ENCODE measurements at regions not wholly inside any gene's neighbourhood (a gene's known extent, or its start where the extent isn't known, plus 50 kb on each side); places are given as distances from the start of the nearest gene placed in this dataset.

DNA sequence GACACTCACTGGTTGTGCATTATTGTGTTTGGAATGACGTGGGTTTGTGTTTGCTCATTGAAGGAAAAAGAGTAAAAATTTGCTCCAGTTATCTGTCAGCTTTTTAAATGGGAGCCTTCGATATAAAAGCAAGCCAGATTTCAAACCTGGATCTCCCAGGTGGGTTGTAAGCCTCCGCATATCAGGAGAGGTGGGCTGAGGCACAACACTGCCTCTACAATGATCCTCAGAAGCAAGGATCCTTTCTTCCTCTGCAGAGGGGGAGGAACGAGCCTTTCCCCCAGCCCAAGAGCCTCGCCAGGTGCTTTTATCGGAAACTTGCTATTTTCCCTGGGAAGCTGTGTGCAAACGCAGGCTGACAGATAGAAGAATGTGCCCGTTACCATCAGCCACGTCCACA, 331.0 kb upstream of the MGMT start:
- Histone ChIP-seq H2AFZ (no peak overlapping the region), H3K9ac (no peak overlapping the region), H3K27ac (no peak overlapping the region), H3K79me2 (no peaks in the 10 kb centered on the region), H3K4me1 (no peaks in the 10 kb centered on the region), H3K36me3 (ENCODE audit: control insufficient read depth, insufficient read depth, low read length) (no peaks in the 10 kb centered on the region), H3K4me3 (ENCODE audit: low read depth, low read length) (no peak overlapping the region), H3K27me3 (ENCODE audit: control insufficient read depth, insufficient read depth, low read length) (no peaks in the 10 kb centered on the region), H3K4me2 (ENCODE audit: low read length) (no peak overlapping the region), H3K9me3 (ENCODE audit: control insufficient read depth, low read length) (no peaks in the 10 kb centered on the region)
- TF ChIP-seq, protein P1, sequence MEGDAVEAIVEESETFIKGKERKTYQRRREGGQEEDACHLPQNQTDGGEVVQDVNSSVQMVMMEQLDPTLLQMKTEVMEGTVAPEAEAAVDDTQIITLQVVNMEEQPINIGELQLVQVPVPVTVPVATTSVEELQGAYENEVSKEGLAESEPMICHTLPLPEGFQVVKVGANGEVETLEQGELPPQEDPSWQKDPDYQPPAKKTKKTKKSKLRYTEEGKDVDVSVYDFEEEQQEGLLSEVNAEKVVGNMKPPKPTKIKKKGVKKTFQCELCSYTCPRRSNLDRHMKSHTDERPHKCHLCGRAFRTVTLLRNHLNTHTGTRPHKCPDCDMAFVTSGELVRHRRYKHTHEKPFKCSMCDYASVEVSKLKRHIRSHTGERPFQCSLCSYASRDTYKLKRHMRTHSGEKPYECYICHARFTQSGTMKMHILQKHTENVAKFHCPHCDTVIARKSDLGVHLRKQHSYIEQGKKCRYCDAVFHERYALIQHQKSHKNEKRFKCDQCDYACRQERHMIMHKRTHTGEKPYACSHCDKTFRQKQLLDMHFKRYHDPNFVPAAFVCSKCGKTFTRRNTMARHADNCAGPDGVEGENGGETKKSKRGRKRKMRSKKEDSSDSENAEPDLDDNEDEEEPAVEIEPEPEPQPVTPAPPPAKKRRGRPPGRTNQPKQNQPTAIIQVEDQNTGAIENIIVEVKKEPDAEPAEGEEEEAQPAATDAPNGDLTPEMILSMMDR (IDR thresholded peaks at IDR 0.05) = no peak

DNA sequence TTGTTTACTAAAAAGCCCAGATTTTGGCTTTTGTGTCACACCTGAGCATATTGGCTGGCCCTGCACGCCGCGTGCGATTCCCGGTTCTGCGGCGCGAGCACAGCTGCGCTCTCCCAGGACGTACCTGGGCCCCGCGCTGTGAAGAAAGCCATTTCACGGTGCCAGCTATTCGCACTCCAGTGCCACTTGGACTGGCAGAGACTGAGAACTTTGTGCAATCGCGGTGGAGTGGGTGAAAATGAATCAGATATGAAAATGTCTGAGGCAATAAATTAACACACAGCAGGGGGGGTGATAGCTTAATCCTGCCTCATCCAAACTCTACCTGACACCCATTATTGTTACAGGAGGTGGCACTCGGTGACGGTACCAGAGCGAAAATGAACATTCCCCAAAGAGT, 330.1 kb upstream of the MGMT start:
- Histone ChIP-seq H3K4me3 (ENCODE audit: low read depth, low read length) (no peak overlapping the region), H3K9ac (no peak overlapping the region), H3K79me2 (no peaks in the 10 kb centered on the region), H3K4me2 (ENCODE audit: low read length) (no peak overlapping the region), H3K27me3 (ENCODE audit: control insufficient read depth, insufficient read depth, low read length) (no peaks in the 10 kb centered on the region), H2AFZ (no peak overlapping the region), H3K27ac (no peak overlapping the region), H3K36me3 (ENCODE audit: control insufficient read depth, insufficient read depth, low read length) (no peaks in the 10 kb centered on the region), H3K9me3 (ENCODE audit: control insufficient read depth, low read length) (no peaks in the 10 kb centered on the region), H3K4me1 (no peaks in the 10 kb centered on the region)
- TF ChIP-seq, protein P1 (IDR thresholded peaks at IDR 0.05) = no peak

DNA sequence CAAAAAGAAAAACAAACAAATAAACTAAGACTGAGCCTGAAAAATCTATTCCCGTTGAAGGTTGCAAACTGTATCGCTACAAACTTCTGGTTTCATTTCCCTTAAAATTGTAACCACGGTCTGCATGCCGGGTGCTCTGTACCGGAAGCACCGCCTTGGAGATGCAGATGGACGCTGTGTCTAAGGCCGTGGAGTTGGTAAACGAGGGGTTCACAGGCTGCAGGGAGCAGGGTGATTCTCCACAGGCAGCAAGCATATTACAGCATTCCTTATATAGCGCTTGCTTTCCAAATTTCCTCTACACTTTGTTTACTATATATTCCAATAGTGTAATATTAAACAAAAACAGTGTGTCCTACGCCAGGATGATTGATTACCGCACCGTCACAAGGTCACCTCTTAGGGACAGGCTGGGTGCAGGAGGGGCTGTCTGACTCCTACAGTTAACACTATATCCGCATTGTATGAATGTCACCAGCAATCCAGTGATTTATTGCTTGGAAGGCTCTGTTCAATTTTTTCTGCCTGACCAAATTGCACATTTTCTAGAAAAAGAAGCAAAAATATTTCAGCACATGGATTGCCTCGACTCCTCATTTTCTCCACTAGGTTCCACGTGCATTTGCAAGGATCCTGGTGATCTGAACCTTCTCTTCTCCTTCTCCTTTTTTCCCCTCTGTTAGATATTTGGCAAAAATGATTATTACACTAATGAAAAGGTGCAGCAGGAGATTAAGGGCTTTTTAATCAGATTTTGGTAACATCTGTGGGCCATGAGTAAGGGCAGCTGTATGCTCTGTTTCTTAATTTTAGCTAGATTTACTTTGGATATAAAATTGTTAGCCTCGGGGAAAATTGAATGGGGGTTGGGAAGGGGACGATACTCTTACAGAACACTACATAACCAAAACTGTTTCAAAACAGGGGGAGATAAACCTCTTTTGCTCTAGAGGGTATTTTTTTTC, 325.8 kb upstream of the MGMT start:
- TF ChIP-seq, protein P1 (IDR thresholded peaks at IDR 0.05) = no peak
- no peak overlapping the region for H2AFZ ChIP-seq
- H3K4me1 ChIP-seq = no peaks in the 10 kb centered on the region
- H3K9ac ChIP-seq = no peak overlapping the region
- no peak overlapping the region for H3K27ac ChIP-seq
- H3K4me3 ChIP-seq (ENCODE audit: low read depth, low read length) = no peak overlapping the region
- H3K27me3 ChIP-seq (ENCODE audit: control insufficient read depth, insufficient read depth, low read length) = no peaks in the 10 kb centered on the region
- H3K9me3 ChIP-seq (ENCODE audit: control insufficient read depth, low read length) = no peaks in the 10 kb centered on the region
- no peaks in the 10 kb centered on the region for H3K79me2 ChIP-seq
- H3K36me3 ChIP-seq (ENCODE audit: control insufficient read depth, insufficient read depth, low read length) = no peaks in the 10 kb centered on the region
- H3K4me2 ChIP-seq (ENCODE audit: low read length) = no peak overlapping the region

DNA sequence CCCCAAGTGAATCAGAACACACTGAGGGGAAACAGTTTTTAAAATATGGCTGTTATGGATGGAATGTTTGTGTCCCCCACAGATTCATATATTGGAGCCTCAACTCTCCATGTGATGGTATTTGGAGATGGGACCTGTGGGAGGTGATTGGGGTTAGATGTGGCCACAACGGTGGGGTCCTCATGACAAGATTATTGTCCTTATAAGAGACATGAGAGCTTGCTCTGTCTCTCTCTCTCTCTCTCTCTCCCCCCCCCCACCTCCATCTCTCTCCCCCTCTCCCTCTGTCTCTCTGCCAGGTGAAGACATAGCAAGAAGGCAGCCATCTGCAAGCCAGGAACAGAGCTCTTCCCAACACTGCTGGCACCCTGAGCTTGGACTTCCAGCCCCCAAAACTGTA, 315.8 kb upstream of the MGMT start:
- TF ChIP-seq, protein P1 (IDR thresholded peaks at IDR 0.05) = no peak
- no peaks in the 10 kb centered on the region for H3K36me3 ChIP-seq (ENCODE audit: control insufficient read depth, insufficient read depth, low read length)
- H3K9me3 ChIP-seq (ENCODE audit: control insufficient read depth, low read length) = no peaks in the 10 kb centered on the region

DNA sequence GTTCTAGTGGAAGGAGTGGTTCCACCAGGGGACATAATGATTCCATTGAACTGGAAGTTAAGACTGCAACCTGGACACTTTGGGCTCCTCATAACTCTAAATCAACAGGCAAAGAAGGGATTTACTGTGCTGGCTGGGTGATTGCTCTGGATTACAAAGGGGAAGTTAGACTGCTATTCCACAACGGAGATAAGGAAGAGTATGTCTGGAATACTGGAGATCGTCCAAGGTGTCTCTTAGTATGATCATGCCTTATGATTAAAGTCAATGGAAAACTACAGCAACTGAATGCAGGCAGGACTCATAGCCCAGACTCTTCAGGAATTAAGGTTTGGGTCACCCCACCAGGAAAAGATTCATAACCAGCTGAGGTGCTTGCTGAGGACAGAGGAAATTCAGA, 310.6 kb upstream of the MGMT start:
- no peaks in the 10 kb centered on the region for H3K4me1 ChIP-seq
- no peak overlapping the region for H3K4me3 ChIP-seq (ENCODE audit: low read depth, low read length)
- TF ChIP-seq, protein P1 (IDR thresholded peaks at IDR 0.05) = no peak
- no peaks in the 10 kb centered on the region for H3K27me3 ChIP-seq (ENCODE audit: control insufficient read depth, insufficient read depth, low read length)
- H2AFZ ChIP-seq = no peak overlapping the region
- H3K9me3 ChIP-seq (ENCODE audit: control insufficient read depth, low read length) = no peaks in the 10 kb centered on the region
- H3K79me2 ChIP-seq = no peaks in the 10 kb centered on the region
- H3K36me3 ChIP-seq (ENCODE audit: control insufficient read depth, insufficient read depth, low read length) = no peaks in the 10 kb centered on the region
- H3K27ac ChIP-seq = no peak overlapping the region
- no peak overlapping the region for H3K4me2 ChIP-seq (ENCODE audit: low read length)
- H3K9ac ChIP-seq = no peak overlapping the region

More for the DNA sequence above, 315.8 kb upstream of the MGMT start:
- Histone ChIP-seq H3K27me3 (ENCODE audit: control insufficient read depth, insufficient read depth, low read length) (no peaks in the 10 kb centered on the region), H3K79me2 (no peaks in the 10 kb centered on the region), H3K4me1 (no peaks in the 10 kb centered on the region), H3K4me2 (ENCODE audit: low read length) (no peak overlapping the region), H3K9ac (no peak overlapping the region), H3K4me3 (ENCODE audit: low read depth, low read length) (no peak overlapping the region), H3K27ac (no peak overlapping the region), H2AFZ (no peak overlapping the region)

Data from parathyroid adenoma (tissue), 2 donors.